ENCODE measurements at regions not wholly inside any gene's neighbourhood (a gene's known extent, or its start where the extent isn't known, plus 50 kb on each side); places are given as distances from the start of the nearest gene placed in this dataset.

- TF ChIP-seq POLR2A (IDR thresholded peaks at IDR 0.05; ENCODE audit: control extremely low read depth in 1 of 2, low read depth in 2 of 2, low read length in 2 of 2) (no peak), ZNF274 (IDR thresholded peaks at IDR 0.05; ENCODE audit: borderline replicate concordance, extremely low read depth, low read length) (no peak), CTCF (IDR thresholded peaks at IDR 0.05; ENCODE audit: control extremely low read depth in 1 of 3, insufficient read depth in 1 of 3, low read depth in 1 of 3, low read length in 3 of 3) (no peak), JUN (IDR thresholded peaks at IDR 0.05; ENCODE audit: low read depth, low read length) (no peak), POLR2AphosphoS5 (IDR thresholded peaks at IDR 0.05; ENCODE audit: low read depth, low read length) (no peak), USF2 (IDR thresholded peaks at IDR 0.05; ENCODE audit: low read length) (no peak), EZH2 (IDR thresholded peaks at IDR 0.05; ENCODE audit: low read depth, low read length, severe bottlenecking) (no peak), ATF3 (IDR thresholded peaks at IDR 0.05; ENCODE audit: insufficient read depth, low read depth, low read length) (no peak), EP300 (IDR thresholded peaks at IDR 0.05; ENCODE audit: borderline replicate concordance in 1 of 2, low read depth in 2 of 2, low read length in 2 of 2) (no peak), CEBPB (IDR thresholded peaks at IDR 0.05; ENCODE audit: low read depth, low read length) (no peak), RAD21 (IDR thresholded peaks at IDR 0.05 in 1 of 2, conservative IDR thresholded peaks at IDR 0.05 in 1 of 2; ENCODE audit: low read depth in 2 of 2, low read length in 2 of 2) (no peak), HDAC2 (IDR thresholded peaks at IDR 0.05; ENCODE audit: borderline replicate concordance in 1 of 2, low read depth in 2 of 2, low read length in 2 of 2) (no peak), KDM1A (IDR thresholded peaks at IDR 0.05; ENCODE audit: borderline replicate concordance, low read length) (no peak)
These were observed 135.8 kb upstream of the IL1RAPL2 start for GRCh38 chrX:104430072-104430741.

Data from H1 (cell line).